ENCODE measurements at regions not wholly inside any gene's neighbourhood (a gene's known extent, or its start where the extent isn't known, plus 50 kb on each side); places are given as distances from the start of the nearest gene placed in this dataset.
"Not testable (repeated sequence)": the region's sequence is repeated elsewhere in the genome, so short reads cannot be mapped to it uniquely, and the experiment has no call there.

- TF ChIP-seq CTCF (IDR thresholded peaks at IDR 0.05; ENCODE audit: low read depth, low read length), result no peak
- DNase-seq (ENCODE audit: low read depth in 2 of 2), result peak in 1 of 2 donors; percentile 17
Measured at GRCh38 chrX:73963682-73964081, 111.2 kb upstream of the XIST start.

GRCh38 chrX:73962948-73963347 lies 110.4 kb upstream of the XIST start:
- DNase-seq (ENCODE audit: low read depth in 2 of 2), result no peak
- H3K4me3 ChIP-seq (replicated peaks in 1 of 2; ENCODE audit: low read depth in 2 of 2, low read length in 2 of 2), result no peak overlapping the region
- TF ChIP-seq CTCF (IDR thresholded peaks at IDR 0.05; ENCODE audit: low read depth, low read length), result no peak

More at GRCh38 chrX:73963682-73964081, 111.2 kb upstream of the XIST start:
- no peak overlapping the region for H3K4me3 ChIP-seq (replicated peaks in 1 of 2; ENCODE audit: low read depth in 2 of 2, low read length in 2 of 2)

GRCh38 chrX:73961867-73962266 lies 109.4 kb upstream of the XIST start:
- DNase-seq (ENCODE audit: low read depth in 2 of 2); H3K4me3 ChIP-seq (replicated peaks in 1 of 2; ENCODE audit: low read depth in 2 of 2, low read length in 2 of 2): not testable (repeated sequence)

GRCh38 chrX:73944563-73944908 lies 92.0 kb upstream of the XIST start:
- no peak for TF ChIP-seq CTCF (IDR thresholded peaks at IDR 0.05; ENCODE audit: low read depth, low read length)
- H3K4me3 ChIP-seq (replicated peaks in 1 of 2; ENCODE audit: low read depth in 2 of 2, low read length in 2 of 2), result peak overlapping the region; percentile 61 to 71
- peak; percentile 6 to 26 for DNase-seq (ENCODE audit: low read depth in 2 of 2)

- H3K4me3 ChIP-seq (replicated peaks in 1 of 2; ENCODE audit: low read depth in 2 of 2, low read length in 2 of 2), result peak overlapping the region; percentile 61 to 71
- DNase-seq (ENCODE audit: low read depth in 2 of 2), result peak; percentile 88 to 91
- TF ChIP-seq CTCF (IDR thresholded peaks at IDR 0.05; ENCODE audit: low read depth, low read length), result no peak
Measured at GRCh38 chrX:73943693-73944562, 91.4 kb upstream of the XIST start.

- no peak for DNase-seq (ENCODE audit: low read depth in 2 of 2)
- TF ChIP-seq CTCF (IDR thresholded peaks at IDR 0.05; ENCODE audit: low read depth, low read length), result no peak
- no peak overlapping the region for H3K4me3 ChIP-seq (replicated peaks in 1 of 2; ENCODE audit: low read depth in 2 of 2, low read length in 2 of 2)
Measured at GRCh38 chrX:73940893-73941470, 88.5 kb upstream of the XIST start.

GRCh38 chrX:73937843-73938242 lies 85.3 kb upstream of the XIST start:
- H3K4me3 ChIP-seq (replicated peaks in 1 of 2; ENCODE audit: low read depth in 2 of 2, low read length in 2 of 2), result not testable (repeated sequence)
- peak; percentile 32 to 66 for DNase-seq (ENCODE audit: low read depth in 2 of 2)

All from cardiac fibroblast (primary cell).